ENCODE measurements at regions not wholly inside any gene's neighbourhood (a gene's known extent, or its start where the extent isn't known, plus 50 kb on each side); places are given as distances from the start of the nearest gene placed in this dataset.

DNA sequence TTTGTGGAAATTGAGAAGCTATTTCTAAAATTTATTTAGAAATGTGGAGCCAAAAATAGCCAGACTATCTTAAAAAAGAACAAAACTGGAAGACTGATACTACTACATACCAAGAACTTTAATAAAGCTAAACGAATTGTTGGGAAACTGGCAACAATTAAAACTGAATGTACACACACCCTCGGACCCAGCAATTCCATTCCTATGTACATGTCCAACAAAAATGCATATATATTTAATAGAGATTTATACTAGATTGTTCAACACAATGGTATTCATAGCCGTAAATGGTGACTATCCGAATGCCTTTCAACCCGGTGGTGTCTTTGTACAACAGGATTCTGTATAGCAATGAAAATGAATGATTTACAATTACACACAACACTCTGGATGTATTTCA is 136.5 kb upstream of the RASGRP1 start:
- Histone ChIP-seq H3K9me3 (ENCODE audit: low read length) (no peaks in the 10 kb centered on the region), H3K9ac (ENCODE audit: low read length) (no peak overlapping the region), H3K4me3 (ENCODE audit: low read depth, low read length, poor library complexity, severe bottlenecking) (no peak overlapping the region), H3K4me1 (ENCODE audit: insufficient read depth, low read length, severe bottlenecking) (no peaks in the 10 kb centered on the region), H3F3A (ENCODE audit: insufficient read depth, low read length) (no peaks in the 10 kb centered on the region), H3K36me3 (ENCODE audit: insufficient read depth, low read length) (no peaks in the 10 kb centered on the region), H2AFZ (ENCODE audit: low read length) (no peak overlapping the region), H4K20me1 (ENCODE audit: insufficient read depth, low read length) (no peaks in the 10 kb centered on the region), H3K9me2 (ENCODE audit: low read depth, low read length) (no peaks in the 10 kb centered on the region), H3K27ac (ENCODE audit: low read depth, low read length, poor library complexity, severe bottlenecking) (no peak overlapping the region), H3K79me2 (ENCODE audit: insufficient read depth, low read length) (no peaks in the 10 kb centered on the region), H3K4me2 (ENCODE audit: low read length) (no peak overlapping the region), H3K27me3 (ENCODE audit: insufficient read depth, low read length) (no peaks in the 10 kb centered on the region)
- TF ChIP-seq, protein P1, sequence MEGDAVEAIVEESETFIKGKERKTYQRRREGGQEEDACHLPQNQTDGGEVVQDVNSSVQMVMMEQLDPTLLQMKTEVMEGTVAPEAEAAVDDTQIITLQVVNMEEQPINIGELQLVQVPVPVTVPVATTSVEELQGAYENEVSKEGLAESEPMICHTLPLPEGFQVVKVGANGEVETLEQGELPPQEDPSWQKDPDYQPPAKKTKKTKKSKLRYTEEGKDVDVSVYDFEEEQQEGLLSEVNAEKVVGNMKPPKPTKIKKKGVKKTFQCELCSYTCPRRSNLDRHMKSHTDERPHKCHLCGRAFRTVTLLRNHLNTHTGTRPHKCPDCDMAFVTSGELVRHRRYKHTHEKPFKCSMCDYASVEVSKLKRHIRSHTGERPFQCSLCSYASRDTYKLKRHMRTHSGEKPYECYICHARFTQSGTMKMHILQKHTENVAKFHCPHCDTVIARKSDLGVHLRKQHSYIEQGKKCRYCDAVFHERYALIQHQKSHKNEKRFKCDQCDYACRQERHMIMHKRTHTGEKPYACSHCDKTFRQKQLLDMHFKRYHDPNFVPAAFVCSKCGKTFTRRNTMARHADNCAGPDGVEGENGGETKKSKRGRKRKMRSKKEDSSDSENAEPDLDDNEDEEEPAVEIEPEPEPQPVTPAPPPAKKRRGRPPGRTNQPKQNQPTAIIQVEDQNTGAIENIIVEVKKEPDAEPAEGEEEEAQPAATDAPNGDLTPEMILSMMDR (IDR thresholded peaks at IDR 0.05; ENCODE audit: low read length): no peak
- no peak for TF ChIP-seq EZH2 (IDR thresholded peaks at IDR 0.05; ENCODE audit: borderline replicate concordance, low read length)

- Histone ChIP-seq H2AFZ (ENCODE audit: low read length) (no peak overlapping the region), H3K9me2 (ENCODE audit: low read depth, low read length) (no peaks in the 10 kb centered on the region), H3K27ac (ENCODE audit: low read depth, low read length, poor library complexity, severe bottlenecking) (no peak overlapping the region), H3K4me1 (ENCODE audit: insufficient read depth, low read length, severe bottlenecking) (no peaks in the 10 kb centered on the region), H4K20me1 (ENCODE audit: insufficient read depth, low read length) (no peaks in the 10 kb centered on the region), H3K36me3 (ENCODE audit: insufficient read depth, low read length) (no peaks in the 10 kb centered on the region), H3K27me3 (ENCODE audit: insufficient read depth, low read length) (no peaks in the 10 kb centered on the region), H3K4me3 (ENCODE audit: low read depth, low read length, poor library complexity, severe bottlenecking) (no peak overlapping the region), H3K4me2 (ENCODE audit: low read length) (no peak overlapping the region), H3F3A (ENCODE audit: insufficient read depth, low read length) (no peaks in the 10 kb centered on the region), H3K9ac (ENCODE audit: low read length) (no peak overlapping the region), H3K79me2 (ENCODE audit: insufficient read depth, low read length) (no peaks in the 10 kb centered on the region), H3K9me3 (ENCODE audit: low read length) (no peaks in the 10 kb centered on the region)
- TF ChIP-seq EZH2 (IDR thresholded peaks at IDR 0.05; ENCODE audit: borderline replicate concordance, low read length): no peak
- TF ChIP-seq, protein P1 (IDR thresholded peaks at IDR 0.05; ENCODE audit: low read length): no peak
These were observed 137.7 kb upstream of the RASGRP1 start for GRCh38 chr15:38702178-38702912.

DNA sequence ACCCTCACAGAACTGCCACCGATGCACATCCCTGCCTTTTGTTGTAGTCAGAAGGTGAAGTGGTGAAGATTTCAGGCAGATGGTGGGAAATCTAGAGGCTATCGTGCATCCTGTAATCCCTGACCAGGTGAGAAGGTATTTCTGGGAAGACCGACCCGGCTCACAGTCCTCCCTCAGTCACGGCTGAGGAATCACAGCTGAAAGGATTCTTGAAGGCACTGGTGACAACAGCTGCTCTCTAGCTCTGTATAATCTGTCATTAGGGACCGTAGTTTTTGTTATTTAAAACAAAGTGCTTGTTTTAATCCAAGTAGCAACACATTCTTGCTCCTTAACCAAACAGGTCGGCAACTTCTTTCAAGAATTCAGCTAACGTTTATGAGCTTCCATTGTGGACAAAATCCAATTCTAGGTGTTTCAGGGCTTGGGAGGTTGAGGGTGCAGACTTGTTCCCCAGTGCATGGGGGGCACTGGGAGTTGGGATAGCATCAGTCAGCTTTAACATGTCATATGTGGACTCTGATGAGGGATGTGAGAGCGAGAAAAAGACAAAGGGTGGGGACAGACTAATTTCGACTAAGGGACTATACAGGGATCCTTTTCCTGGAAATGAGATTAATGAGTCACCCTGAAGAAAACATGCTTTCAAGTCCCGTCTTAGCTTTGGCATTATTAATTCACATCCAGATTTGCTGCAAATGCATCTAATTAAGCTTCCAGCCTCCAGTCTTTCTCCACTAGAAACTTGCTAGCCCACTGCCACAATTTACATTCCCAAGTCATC is 141.0 kb upstream of the RASGRP1 start:
- no peak overlapping the region for H3K4me3 ChIP-seq (ENCODE audit: low read depth, low read length, poor library complexity, severe bottlenecking)
- H3K9me3 ChIP-seq (ENCODE audit: low read length): no peaks in the 10 kb centered on the region
- H4K20me1 ChIP-seq (ENCODE audit: insufficient read depth, low read length): no peaks in the 10 kb centered on the region
- H2AFZ ChIP-seq (ENCODE audit: low read length): no peak overlapping the region
- H3K9ac ChIP-seq (ENCODE audit: low read length): no peak overlapping the region
- no peaks in the 10 kb centered on the region for H3K27me3 ChIP-seq (ENCODE audit: insufficient read depth, low read length)
- no peaks in the 10 kb centered on the region for H3K79me2 ChIP-seq (ENCODE audit: insufficient read depth, low read length)
- H3K27ac ChIP-seq (ENCODE audit: low read depth, low read length, poor library complexity, severe bottlenecking): no peak overlapping the region
- no peaks in the 10 kb centered on the region for H3K36me3 ChIP-seq (ENCODE audit: insufficient read depth, low read length)
- H3F3A ChIP-seq (ENCODE audit: insufficient read depth, low read length): no peaks in the 10 kb centered on the region
- TF ChIP-seq, protein P1 (IDR thresholded peaks at IDR 0.05; ENCODE audit: low read length): no peak
- TF ChIP-seq EZH2 (IDR thresholded peaks at IDR 0.05; ENCODE audit: borderline replicate concordance, low read length): no peak
- no peaks in the 10 kb centered on the region for H3K9me2 ChIP-seq (ENCODE audit: low read depth, low read length)
- no peaks in the 10 kb centered on the region for H3K4me1 ChIP-seq (ENCODE audit: insufficient read depth, low read length, severe bottlenecking)
- no peak overlapping the region for H3K4me2 ChIP-seq (ENCODE audit: low read length)
